Spleen (tissue), 11 donors: ENCODE measurements at regions not wholly inside any gene's neighbourhood (a gene's known extent, or its start where the extent isn't known, plus 50 kb on each side); places are given as distances from the start of the nearest gene placed in this dataset.

ENCODE experiments used
- DNase-seq: peaks from one replicate; pipeline ENCODE4 v3.0.0-alpha.2; 2020
- H3K27ac ChIP-seq, 8 donors: fragments of 200-600 bp; sonication (generic) in 7 of 8; 1 replicate in 4 of 8; 2 replicates in 4 of 8; pipeline versions ENCODE4 v1.5.0 to v1.8.0; 2016 to 2021; ENCODE audit warnings: inconsistent platforms in 4 of 8, mild to moderate bottlenecking in 4 of 8, moderate library complexity in 1 of 8
- H3K27me3 ChIP-seq, 7 donors: fragments of 200-600 bp; sonication (generic) in 6 of 7; replicated peaks in 1 of 7; 1 replicate in 4 of 7; 2 replicates in 3 of 7; pipeline versions ENCODE4 v1.5.0 to v1.8.0; 2016 to 2021; ENCODE audit warnings: inconsistent platforms in 3 of 7, mild to moderate bottlenecking in 1 of 7
- H3K36me3 ChIP-seq, 6 donors: fragments of 200-600 bp; sonication (generic) in 5 of 6; 1 replicate in 4 of 6; 2 replicates in 2 of 6; pipeline versions ENCODE4 v1.5.0 to v1.8.0; 2016 to 2021; ENCODE audit warnings: inconsistent platforms in 2 of 6
- H3K4me1 ChIP-seq, 6 donors: fragments of 200-600 bp; sonication (generic) in 5 of 6; 1 replicate in 3 of 6; 2 replicates in 3 of 6; pipeline versions ENCODE4 v1.5.0 to v1.8.0; 2016 to 2021; ENCODE audit warnings: inconsistent platforms in 3 of 6
- H3K4me3 ChIP-seq, 8 donors: fragments of 200-600 bp; sonication (generic) in 7 of 8; 1 replicate in 4 of 8; 2 replicates in 4 of 8; pipeline versions ENCODE4 v1.5.0 to v1.8.0; 2016 to 2021; ENCODE audit warnings: inconsistent platforms in 4 of 8, mild to moderate bottlenecking in 4 of 8, moderate library complexity in 2 of 8
- H3K9me3 ChIP-seq, 8 donors: fragments of 200-600 bp; sonication (generic) in 7 of 8; 1 replicate in 4 of 8; 2 replicates in 4 of 8; pipeline versions ENCODE4 v1.5.0 to v1.8.0; 2016 to 2021; ENCODE audit warnings: inconsistent platforms in 4 of 8
- POLR2A ChIP-seq, 3 donors: fragments of 450-650 bp; IDR thresholded peaks; one replicate each; pipeline ENCODE4 v1.5.1; 2017; ENCODE audit warnings: antibody characterized with exemption in 3 of 3, mild to moderate bottlenecking in 1 of 3
- POLR2AphosphoS5 ChIP-seq, 3 donors: sonication (generic); formaldehyde crosslinking; IDR thresholded peaks; one replicate each; pipeline ENCODE4 v1.5.1; 2017; ENCODE audit warnings: antibody characterized with exemption in 3 of 3
- WGBS, 5 donors: extraction: QIAGEN DNeasy Blood & Tissue Kit in 3 of 5; methylation state at CpG; one replicate each; pipeline versions ENCODE4 v1.1.5 to v1.1.7; 2013 to 2018; 5-methylcytosine and 5-hydroxymethylcytosine counted together
- intact Hi-C: fragments of 100-400 bp; cut with DNase I; formaldehyde crosslinking; loops from one replicate; pipeline ENCODE4 v1.15.0; 2023; ENCODE audit warnings: low total_unique reads
- TF ChIP-seq, protein P1 (sequence below), 11 experiments: fragments of 200-600 bp in 7 of 11; fragments of 450-650 bp in 4 of 11; sonication (generic) in 4 of 11; IDR thresholded peaks in 8 of 11; conservative IDR thresholded peaks in 3 of 11; 1 replicate in 7 of 11; 2 replicates in 4 of 11; pipeline versions ENCODE4 v1.4.0 to v1.8.0; 2016 to 2021; ENCODE audit warnings: antibody characterized with exemption in 11 of 11, inconsistent platforms in 4 of 11, mild to moderate bottlenecking in 1 of 11
- donor health status: healthy with polysubstance abuse.
- donor health status: DM: no; HTN: no; CAD: no; lungs with moderate emphysema.
- donor health status: DM: no; HTN: no; CAD: no.
- donor health status: Bipolar disorder and iron deficiency.
- donor health status: healthy.
- donor health status: DM: no; HTN: no; CAD: no.
- donor health status: DM: yes; HTN: yes; CAD: no.

DNA sequence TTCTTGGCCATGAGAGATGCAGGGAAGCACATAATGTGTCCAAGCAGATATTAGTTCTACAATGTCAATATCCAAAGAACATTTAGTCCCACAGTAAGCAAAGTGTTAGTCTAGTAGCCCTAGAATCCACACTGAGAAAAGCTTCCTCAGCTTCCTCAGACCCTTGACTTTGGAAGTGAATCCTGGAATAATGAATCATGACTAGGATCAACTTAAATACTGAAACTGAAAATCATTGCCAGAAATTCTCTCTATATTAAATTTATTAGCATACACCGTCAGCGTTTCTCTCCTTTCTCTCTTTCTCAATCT, 356.9 kb upstream of the ACVR2A start:
- Histone ChIP-seq H3K27me3 (no peaks in the 10 kb centered on the region), H3K4me1 (peaks cover 0 to 5% (median 0%) of the 10 kb centered on the region in 6 donors), H3K36me3 (no peaks in the 10 kb centered on the region), H3K9me3 (no peaks in the 10 kb centered on the region), H3K27ac (no peak overlapping the region), H3K4me3 (no peak overlapping the region)
- DNase-seq = no peak
- intact Hi-C loops = no loop called here
- 74 to 100% (median 89%) methylated on average over 2 of the region's 2 CpGs for WGBS, 5 donors
- TF ChIP-seq POLR2AphosphoS5 (IDR thresholded peaks at IDR 0.05) = no peak
- TF ChIP-seq, protein P1, sequence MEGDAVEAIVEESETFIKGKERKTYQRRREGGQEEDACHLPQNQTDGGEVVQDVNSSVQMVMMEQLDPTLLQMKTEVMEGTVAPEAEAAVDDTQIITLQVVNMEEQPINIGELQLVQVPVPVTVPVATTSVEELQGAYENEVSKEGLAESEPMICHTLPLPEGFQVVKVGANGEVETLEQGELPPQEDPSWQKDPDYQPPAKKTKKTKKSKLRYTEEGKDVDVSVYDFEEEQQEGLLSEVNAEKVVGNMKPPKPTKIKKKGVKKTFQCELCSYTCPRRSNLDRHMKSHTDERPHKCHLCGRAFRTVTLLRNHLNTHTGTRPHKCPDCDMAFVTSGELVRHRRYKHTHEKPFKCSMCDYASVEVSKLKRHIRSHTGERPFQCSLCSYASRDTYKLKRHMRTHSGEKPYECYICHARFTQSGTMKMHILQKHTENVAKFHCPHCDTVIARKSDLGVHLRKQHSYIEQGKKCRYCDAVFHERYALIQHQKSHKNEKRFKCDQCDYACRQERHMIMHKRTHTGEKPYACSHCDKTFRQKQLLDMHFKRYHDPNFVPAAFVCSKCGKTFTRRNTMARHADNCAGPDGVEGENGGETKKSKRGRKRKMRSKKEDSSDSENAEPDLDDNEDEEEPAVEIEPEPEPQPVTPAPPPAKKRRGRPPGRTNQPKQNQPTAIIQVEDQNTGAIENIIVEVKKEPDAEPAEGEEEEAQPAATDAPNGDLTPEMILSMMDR (IDR thresholded peaks at IDR 0.05 in 8 of 11, conservative IDR thresholded peaks at IDR 0.05 in 3 of 11) = no peak
- TF ChIP-seq POLR2A (IDR thresholded peaks at IDR 0.05) = no peak

DNA sequence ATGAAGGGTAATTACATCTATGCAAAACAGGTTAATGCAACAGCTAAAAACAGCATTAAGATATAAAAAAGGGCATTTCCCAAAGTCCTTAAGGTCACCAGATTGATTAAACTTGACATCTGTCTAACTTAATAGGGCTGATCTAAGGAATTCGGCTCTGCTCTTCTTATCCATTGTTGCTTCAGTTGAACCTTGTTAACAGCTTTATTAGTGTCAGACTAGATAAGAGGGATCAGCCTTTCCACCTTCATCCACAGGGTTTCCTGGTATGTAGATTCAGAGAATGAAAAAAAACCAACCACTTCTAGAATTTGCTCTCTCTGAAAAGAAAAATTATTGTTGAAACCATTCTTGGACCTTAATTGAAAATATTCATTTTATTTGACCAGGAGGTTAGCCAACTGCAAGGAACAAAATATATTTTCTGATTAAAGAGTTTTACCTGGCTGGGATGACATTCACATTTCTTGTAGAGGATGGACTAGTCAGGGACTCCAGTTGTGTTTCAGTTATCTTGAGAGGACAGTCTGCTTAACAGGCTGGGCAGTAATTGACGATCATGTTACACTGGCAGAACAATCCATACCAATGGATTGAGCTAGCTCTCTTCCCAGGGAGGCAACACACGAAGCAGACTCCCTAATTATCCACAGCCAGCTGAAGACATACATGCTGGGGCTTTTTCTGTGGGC, 357.4 kb upstream of the ACVR2A start:
- TF ChIP-seq, protein P1 (IDR thresholded peaks at IDR 0.05 in 8 of 11, conservative IDR thresholded peaks at IDR 0.05 in 3 of 11) = no peak
- no peak for TF ChIP-seq POLR2A (IDR thresholded peaks at IDR 0.05)
- TF ChIP-seq POLR2AphosphoS5 (IDR thresholded peaks at IDR 0.05) = no peak
- no peak overlapping the region for H3K27ac ChIP-seq
- no peaks in the 10 kb centered on the region for H3K36me3 ChIP-seq
- no peak for DNase-seq
- H3K9me3 ChIP-seq = no peaks in the 10 kb centered on the region
- intact Hi-C loops = no loop called here
- WGBS, 5 donors = 50 to 75% (median 61%) methylated on average over 3 of the region's 3 CpGs
- H3K27me3 ChIP-seq = no peaks in the 10 kb centered on the region
- H3K4me1 ChIP-seq = peaks cover 0 to 5% (median 0%) of the 10 kb centered on the region in 6 donors
- H3K4me3 ChIP-seq = no peak overlapping the region

DNA sequence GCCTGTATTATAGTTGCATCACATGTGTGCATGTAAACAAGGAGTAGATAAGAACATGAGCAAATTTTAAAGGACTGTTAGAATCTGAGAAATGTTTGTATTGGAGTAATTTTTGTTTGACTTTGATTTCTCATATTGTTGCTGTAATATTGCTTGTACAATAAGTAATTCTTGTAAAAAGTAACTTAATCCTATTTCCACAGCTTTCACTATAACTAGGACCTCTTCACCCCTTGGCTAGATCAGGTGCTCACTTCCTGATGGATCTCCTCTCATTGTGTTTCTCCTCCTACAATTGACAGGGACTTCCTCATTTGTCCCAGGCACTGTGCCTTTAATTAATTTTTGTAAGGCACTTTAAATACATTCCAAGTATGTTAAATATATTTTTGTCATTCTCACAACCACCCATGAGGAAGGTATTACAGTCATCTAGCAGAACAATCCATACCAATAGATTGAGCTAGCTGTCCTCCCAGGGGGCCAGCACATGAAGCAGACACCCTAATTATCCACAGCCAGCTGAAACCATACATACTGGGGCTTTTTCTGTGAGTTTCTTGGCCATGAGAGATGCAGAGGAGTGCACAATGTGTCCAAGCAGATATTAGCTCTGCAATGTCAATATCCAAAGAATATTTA, 359.5 kb upstream of the ACVR2A start:
- Histone ChIP-seq H3K9me3 (no peaks in the 10 kb centered on the region), H3K4me1 (peaks cover 0 to 5% (median 0%) of the 10 kb centered on the region in 6 donors), H3K4me3 (no peak overlapping the region), H3K27me3 (no peaks in the 10 kb centered on the region), H3K27ac (no peak overlapping the region), H3K36me3 (no peaks in the 10 kb centered on the region)
- intact Hi-C loops = no loop called here
- DNase-seq = no peak
- TF ChIP-seq POLR2A (IDR thresholded peaks at IDR 0.05) = no peak
- no peak for TF ChIP-seq POLR2AphosphoS5 (IDR thresholded peaks at IDR 0.05)
- TF ChIP-seq, protein P1 (IDR thresholded peaks at IDR 0.05 in 8 of 11, conservative IDR thresholded peaks at IDR 0.05 in 3 of 11) = no peak

DNA sequence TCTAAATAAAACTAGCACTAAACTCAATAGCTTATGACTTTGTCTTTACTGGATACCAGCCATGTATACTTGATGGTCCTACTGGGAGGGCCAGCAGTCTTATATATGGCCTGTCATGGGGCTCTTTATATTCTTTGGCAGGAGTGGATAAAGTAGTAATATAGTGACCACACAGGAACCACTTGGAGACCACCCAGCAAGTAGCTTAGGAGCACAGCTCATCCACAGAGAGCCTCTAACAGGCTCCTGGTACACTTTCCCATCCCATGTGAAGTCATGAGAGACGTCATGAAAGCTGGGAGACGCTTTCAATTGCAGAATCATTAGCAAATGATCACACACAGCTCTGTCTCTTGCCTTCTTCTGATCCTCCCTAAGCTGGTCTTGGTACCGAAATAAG, 360.9 kb upstream of the ACVR2A start:
- TF ChIP-seq, protein P1 (IDR thresholded peaks at IDR 0.05 in 8 of 11, conservative IDR thresholded peaks at IDR 0.05 in 3 of 11) = no peak
- TF ChIP-seq POLR2AphosphoS5 (IDR thresholded peaks at IDR 0.05) (no peak), POLR2A (IDR thresholded peaks at IDR 0.05) (no peak)
- no peaks in the 10 kb centered on the region for H3K27me3 ChIP-seq
- no peaks in the 10 kb centered on the region for H3K9me3 ChIP-seq
- 54 to 71% (median 56%) methylated on average over 3 of the region's 3 CpGs for WGBS, 5 donors
- H3K36me3 ChIP-seq = no peaks in the 10 kb centered on the region
- no peaks in the 10 kb centered on the region for H3K4me1 ChIP-seq
- H3K4me3 ChIP-seq = no peak overlapping the region
- no peak for DNase-seq
- intact Hi-C loops = no loop called here
- no peak overlapping the region for H3K27ac ChIP-seq
